Spleen (tissue), 11 donors: ENCODE measurements at regions not wholly inside any gene's neighbourhood (a gene's known extent, or its start where the extent isn't known, plus 50 kb on each side); places are given as distances from the start of the nearest gene placed in this dataset.

Experiments
- DNase-seq: peaks from one replicate; pipeline ENCODE4 v3.0.0-alpha.2; 2020
- H3K27ac ChIP-seq, 8 donors: fragments of 200-600 bp; sonication (generic) in 7 of 8; 1 replicate in 4 of 8; 2 replicates in 4 of 8; pipeline versions ENCODE4 v1.5.0 to v1.8.0; 2016 to 2021; ENCODE audit warnings: inconsistent platforms in 4 of 8, mild to moderate bottlenecking in 4 of 8, moderate library complexity in 1 of 8
- H3K27me3 ChIP-seq, 7 donors: fragments of 200-600 bp; sonication (generic) in 6 of 7; replicated peaks in 1 of 7; 1 replicate in 4 of 7; 2 replicates in 3 of 7; pipeline versions ENCODE4 v1.5.0 to v1.8.0; 2016 to 2021; ENCODE audit warnings: inconsistent platforms in 3 of 7, mild to moderate bottlenecking in 1 of 7
- H3K36me3 ChIP-seq, 6 donors: fragments of 200-600 bp; sonication (generic) in 5 of 6; 1 replicate in 4 of 6; 2 replicates in 2 of 6; pipeline versions ENCODE4 v1.5.0 to v1.8.0; 2016 to 2021; ENCODE audit warnings: inconsistent platforms in 2 of 6
- H3K4me1 ChIP-seq, 6 donors: fragments of 200-600 bp; sonication (generic) in 5 of 6; 1 replicate in 3 of 6; 2 replicates in 3 of 6; pipeline versions ENCODE4 v1.5.0 to v1.8.0; 2016 to 2021; ENCODE audit warnings: inconsistent platforms in 3 of 6
- H3K4me3 ChIP-seq, 8 donors: fragments of 200-600 bp; sonication (generic) in 7 of 8; 1 replicate in 4 of 8; 2 replicates in 4 of 8; pipeline versions ENCODE4 v1.5.0 to v1.8.0; 2016 to 2021; ENCODE audit warnings: inconsistent platforms in 4 of 8, mild to moderate bottlenecking in 4 of 8, moderate library complexity in 2 of 8
- H3K9me3 ChIP-seq, 8 donors: fragments of 200-600 bp; sonication (generic) in 7 of 8; 1 replicate in 4 of 8; 2 replicates in 4 of 8; pipeline versions ENCODE4 v1.5.0 to v1.8.0; 2016 to 2021; ENCODE audit warnings: inconsistent platforms in 4 of 8
- POLR2A ChIP-seq, 3 donors: fragments of 450-650 bp; IDR thresholded peaks; one replicate each; pipeline ENCODE4 v1.5.1; 2017; ENCODE audit warnings: antibody characterized with exemption in 3 of 3, mild to moderate bottlenecking in 1 of 3
- POLR2AphosphoS5 ChIP-seq, 3 donors: sonication (generic); formaldehyde crosslinking; IDR thresholded peaks; one replicate each; pipeline ENCODE4 v1.5.1; 2017; ENCODE audit warnings: antibody characterized with exemption in 3 of 3
- WGBS, 5 donors: extraction: QIAGEN DNeasy Blood & Tissue Kit in 3 of 5; methylation state at CpG; one replicate each; pipeline versions ENCODE4 v1.1.5 to v1.1.7; 2013 to 2018; 5-methylcytosine and 5-hydroxymethylcytosine counted together
- intact Hi-C: fragments of 100-400 bp; cut with DNase I; formaldehyde crosslinking; loops from one replicate; pipeline ENCODE4 v1.15.0; 2023; ENCODE audit warnings: low total_unique reads
- TF ChIP-seq, protein P1 (sequence below), 11 experiments: fragments of 200-600 bp in 7 of 11; fragments of 450-650 bp in 4 of 11; sonication (generic) in 4 of 11; IDR thresholded peaks in 8 of 11; conservative IDR thresholded peaks in 3 of 11; 1 replicate in 7 of 11; 2 replicates in 4 of 11; pipeline versions ENCODE4 v1.4.0 to v1.8.0; 2016 to 2021; ENCODE audit warnings: antibody characterized with exemption in 11 of 11, inconsistent platforms in 4 of 11, mild to moderate bottlenecking in 1 of 11
- donor health status: healthy with polysubstance abuse.
- donor health status: DM: no; HTN: no; CAD: no; lungs with moderate emphysema.
- donor health status: DM: no; HTN: no; CAD: no.
- donor health status: Bipolar disorder and iron deficiency.
- donor health status: healthy.
- donor health status: DM: no; HTN: no; CAD: no.
- donor health status: DM: yes; HTN: yes; CAD: no.

DNA sequence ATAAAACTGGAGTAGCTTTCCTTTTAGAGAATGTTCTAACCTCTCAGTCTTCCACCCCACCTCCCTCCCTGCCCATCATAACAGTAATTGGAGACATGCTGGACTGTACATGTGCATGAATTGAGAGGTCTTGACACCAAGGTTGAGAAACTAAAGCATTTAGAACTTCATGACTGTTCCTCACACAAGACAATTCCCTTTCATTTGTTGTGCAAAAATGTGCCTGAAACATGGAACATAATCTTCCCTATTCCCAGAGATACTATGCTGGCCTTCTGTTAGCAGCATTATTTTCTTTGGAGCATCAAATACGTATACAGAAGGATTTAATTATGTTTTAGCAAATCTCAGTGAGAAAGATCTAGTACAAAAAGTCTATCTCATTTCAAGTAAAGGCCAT, 97.5 kb upstream of the KCNE2 start:
- H3K4me1 ChIP-seq: peaks cover 0 to 2% (median 0%) of the 10 kb centered on the region in 6 donors
- no peak overlapping the region for H3K27ac ChIP-seq
- peaks cover 0 to 19% (median 13%) of the 10 kb centered on the region in 8 donors for H3K9me3 ChIP-seq
- WGBS, 5 donors: 86 to 98% (median 88%) methylated on average over 1 of the region's 1 CpG
- no peak overlapping the region for H3K4me3 ChIP-seq
- H3K27me3 ChIP-seq: no peaks in the 10 kb centered on the region
- H3K36me3 ChIP-seq: peaks cover 0 to 5% (median 0%) of the 10 kb centered on the region in 6 donors
- no peak for DNase-seq
- intact Hi-C loops: no loop called here
- TF ChIP-seq POLR2A (IDR thresholded peaks at IDR 0.05): no peak
- TF ChIP-seq, protein P1, sequence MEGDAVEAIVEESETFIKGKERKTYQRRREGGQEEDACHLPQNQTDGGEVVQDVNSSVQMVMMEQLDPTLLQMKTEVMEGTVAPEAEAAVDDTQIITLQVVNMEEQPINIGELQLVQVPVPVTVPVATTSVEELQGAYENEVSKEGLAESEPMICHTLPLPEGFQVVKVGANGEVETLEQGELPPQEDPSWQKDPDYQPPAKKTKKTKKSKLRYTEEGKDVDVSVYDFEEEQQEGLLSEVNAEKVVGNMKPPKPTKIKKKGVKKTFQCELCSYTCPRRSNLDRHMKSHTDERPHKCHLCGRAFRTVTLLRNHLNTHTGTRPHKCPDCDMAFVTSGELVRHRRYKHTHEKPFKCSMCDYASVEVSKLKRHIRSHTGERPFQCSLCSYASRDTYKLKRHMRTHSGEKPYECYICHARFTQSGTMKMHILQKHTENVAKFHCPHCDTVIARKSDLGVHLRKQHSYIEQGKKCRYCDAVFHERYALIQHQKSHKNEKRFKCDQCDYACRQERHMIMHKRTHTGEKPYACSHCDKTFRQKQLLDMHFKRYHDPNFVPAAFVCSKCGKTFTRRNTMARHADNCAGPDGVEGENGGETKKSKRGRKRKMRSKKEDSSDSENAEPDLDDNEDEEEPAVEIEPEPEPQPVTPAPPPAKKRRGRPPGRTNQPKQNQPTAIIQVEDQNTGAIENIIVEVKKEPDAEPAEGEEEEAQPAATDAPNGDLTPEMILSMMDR (IDR thresholded peaks at IDR 0.05 in 8 of 11, conservative IDR thresholded peaks at IDR 0.05 in 3 of 11): no peak
- TF ChIP-seq POLR2AphosphoS5 (IDR thresholded peaks at IDR 0.05): no peak

DNA sequence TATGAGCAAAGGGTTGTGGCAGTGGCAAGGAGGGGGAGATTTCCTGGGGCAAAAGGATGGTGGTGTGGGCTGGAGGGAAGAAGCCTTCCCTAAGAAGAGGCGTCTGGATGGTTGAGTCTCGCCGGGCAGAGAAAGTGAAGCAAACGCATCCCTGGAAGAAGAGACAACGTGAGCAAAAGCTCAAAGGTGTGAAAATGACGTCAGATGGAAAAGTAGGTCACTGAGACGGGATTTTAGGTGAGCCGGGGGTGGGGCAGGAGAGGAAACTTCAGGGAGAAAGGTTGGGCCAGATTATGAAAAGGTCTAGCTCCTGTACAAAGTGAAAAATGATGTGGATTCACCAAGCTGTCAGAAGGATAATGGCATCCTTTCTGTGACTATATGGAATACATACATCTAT, 95.3 kb upstream of the KCNE2 start:
- Histone ChIP-seq H3K4me3 (no peak overlapping the region), H3K4me1 (peaks cover 0 to 3% (median 0%) of the 10 kb centered on the region in 6 donors), H3K9me3 (peaks cover 0 to 14% (median 7%) of the 10 kb centered on the region in 8 donors), H3K36me3 (peaks cover 0 to 1% (median 0%) of the 10 kb centered on the region in 6 donors), H3K27ac (no peak overlapping the region), H3K27me3 (no peaks in the 10 kb centered on the region)
- intact Hi-C loops: no loop called here
- no peak for DNase-seq
- no peak for TF ChIP-seq POLR2AphosphoS5 (IDR thresholded peaks at IDR 0.05)
- TF ChIP-seq POLR2A (IDR thresholded peaks at IDR 0.05): no peak
- TF ChIP-seq, protein P1 (IDR thresholded peaks at IDR 0.05 in 8 of 11, conservative IDR thresholded peaks at IDR 0.05 in 3 of 11): no peak
- 81 to 87% (median 84%) methylated on average over 8 of the region's 8 CpGs for WGBS, 5 donors

DNA sequence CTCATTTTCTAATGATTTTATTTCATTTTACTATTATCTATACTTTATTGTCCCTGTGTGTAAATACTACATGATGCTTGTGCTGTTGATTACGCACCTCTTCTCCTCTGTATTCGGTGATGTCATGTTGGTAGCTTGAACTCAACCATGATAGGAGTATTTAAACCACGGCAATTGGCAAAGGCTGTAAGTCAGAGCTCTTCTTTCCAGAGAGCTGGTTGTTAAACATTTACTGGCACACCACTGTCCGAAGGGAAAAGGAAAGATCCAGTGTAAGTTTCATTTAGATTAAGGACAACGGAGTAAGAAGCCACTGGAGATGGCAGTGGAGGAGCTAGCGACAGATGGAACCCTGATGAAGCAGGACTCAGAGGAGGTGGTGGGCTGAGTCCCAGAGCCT, 93.4 kb upstream of the KCNE2 start:
- Histone ChIP-seq H3K27ac (no peak overlapping the region), H3K36me3 (no peaks in the 10 kb centered on the region), H3K4me1 (peaks cover 0 to 3% (median 0%) of the 10 kb centered on the region in 6 donors), H3K27me3 (no peaks in the 10 kb centered on the region), H3K9me3 (no peaks in the 10 kb centered on the region), H3K4me3 (no peak overlapping the region)
- TF ChIP-seq POLR2AphosphoS5 (IDR thresholded peaks at IDR 0.05) (no peak), POLR2A (IDR thresholded peaks at IDR 0.05) (no peak)
- TF ChIP-seq, protein P1 (IDR thresholded peaks at IDR 0.05 in 8 of 11, conservative IDR thresholded peaks at IDR 0.05 in 3 of 11): no peak
- intact Hi-C loops: no loop called here
- no peak for DNase-seq
- 87 to 96% (median 94%) methylated on average over 6 of the region's 6 CpGs for WGBS, 5 donors

DNA sequence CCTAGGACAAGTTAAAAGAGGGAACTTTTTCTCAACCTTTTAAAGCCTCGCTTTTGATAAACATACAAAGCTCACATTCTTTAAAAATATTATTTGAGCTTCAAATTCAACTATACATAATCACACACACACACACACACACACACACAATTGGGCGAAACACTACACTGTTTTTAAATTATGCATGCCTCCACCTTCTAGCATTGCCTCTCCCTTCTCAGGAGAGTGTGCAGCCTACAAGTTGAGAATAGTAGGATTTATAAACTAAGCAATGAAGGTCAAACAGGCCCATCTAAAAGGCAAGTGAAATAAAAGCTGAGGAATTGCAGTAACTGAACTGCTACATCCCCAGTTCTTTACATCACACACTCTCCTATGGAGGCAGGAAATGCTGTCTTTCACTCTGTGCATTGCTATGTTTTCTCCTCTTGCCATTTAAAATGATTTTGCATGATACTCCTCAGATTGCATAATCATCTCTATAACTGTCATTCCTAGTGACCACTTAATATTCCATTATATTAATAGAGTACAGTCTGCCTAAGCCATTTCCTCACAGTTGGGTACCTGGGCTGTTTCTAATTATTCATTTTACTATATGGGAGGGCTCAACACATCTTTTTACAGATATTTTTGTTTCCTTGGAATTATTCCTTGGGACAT, 92.5 kb upstream of the KCNE2 start:
- H3K9me3 ChIP-seq: no peaks in the 10 kb centered on the region
- H3K4me1 ChIP-seq: peaks cover 0 to 3% (median 0%) of the 10 kb centered on the region in 6 donors
- no peak overlapping the region for H3K4me3 ChIP-seq
- WGBS, 5 donors: 88 to 100% (median 92%) methylated on average over 2 of the region's 2 CpGs
- no peak overlapping the region for H3K27ac ChIP-seq
- no peaks in the 10 kb centered on the region for H3K27me3 ChIP-seq
- TF ChIP-seq, protein P1 (IDR thresholded peaks at IDR 0.05 in 8 of 11, conservative IDR thresholded peaks at IDR 0.05 in 3 of 11): no peak
- TF ChIP-seq POLR2AphosphoS5 (IDR thresholded peaks at IDR 0.05): no peak
- no peak for TF ChIP-seq POLR2A (IDR thresholded peaks at IDR 0.05)
- no peaks in the 10 kb centered on the region for H3K36me3 ChIP-seq
- DNase-seq: no peak
- intact Hi-C loops: no loop called here
